WTC11 (cell line): ENCODE measurements at regions not wholly inside any gene's neighbourhood (a gene's known extent, or its start where the extent isn't known, plus 50 kb on each side); places are given as distances from the start of the nearest gene placed in this dataset.

Source experiments
- ATAC-seq: fragments of 200-7000 bp; cut with Tn5 transposase; 2 replicates; pipeline ENCODE4 v1.10.0; 2021; ENCODE audit warnings: mild to moderate bottlenecking, moderate library complexity
- CTCF ChIA-PET: fragments of 300-600 bp; sonication (Branson Sonifier 250); formaldehyde crosslinking; loops from one replicate; lab custom pipeline; 2021; ENCODE audit warnings: antibody characterized with exemption; lab: Charles Lee
- POLR2A ChIA-PET: fragments of 350-600 bp; sonication (Branson Sonifier 250); formaldehyde crosslinking; loops from one replicate; lab custom pipeline; 2021; ENCODE audit warnings: antibody characterized with exemption; lab: Charles Lee
- DNase-seq: peaks from one replicate; pipeline ENCODE4 v3.0.0; 2021; ENCODE audit warnings: low spot score
- H3K27ac Mint-ChIP-seq: 2 replicates; pipeline ENCODE4 v1.8.0; 2021; ENCODE audit warnings: mixed read lengths
- H3K27me3 Mint-ChIP-seq: 2 replicates; pipeline ENCODE4 v1.8.0; 2021; ENCODE audit warnings: low read depth, mild to moderate bottlenecking, moderate library complexity, mixed read lengths
- H3K36me3 Mint-ChIP-seq: 2 replicates; pipeline ENCODE4 v1.8.0; 2021; ENCODE audit warnings: mixed read lengths
- H3K4me1 Mint-ChIP-seq: 2 replicates; pipeline ENCODE4 v1.8.0; 2022; ENCODE audit warnings: mixed read lengths
- H3K4me3 Mint-ChIP-seq: 2 replicates; pipeline ENCODE4 v1.8.0; 2021; ENCODE audit warnings: mild to moderate bottlenecking, moderate library complexity, mixed read lengths
- H3K9me3 Mint-ChIP-seq: 2 replicates; pipeline ENCODE4 v1.8.0; 2021; ENCODE audit warnings: mixed read lengths
- ATF3 ChIP-seq: sonication (generic); formaldehyde crosslinking; conservative IDR thresholded peaks from 2 replicates; pipeline ENCODE4 v1.8.1; 2022; ENCODE audit warnings: mild to moderate bottlenecking, missing genetic modification reagents
- ATF6 ChIP-seq: sonication (generic); formaldehyde crosslinking; IDR thresholded peaks from 2 replicates; pipeline ENCODE4 v1.8.1; 2023; ENCODE audit warnings: mild to moderate bottlenecking, missing genetic modification reagents
- CREM ChIP-seq: sonication (generic); formaldehyde crosslinking; IDR thresholded peaks from 2 replicates; pipeline ENCODE4 v1.8.1; 2022; ENCODE audit warnings: mild to moderate bottlenecking, missing genetic modification reagents, moderate library complexity
- ETV6 ChIP-seq: sonication (generic); formaldehyde crosslinking; IDR thresholded peaks from 2 replicates; pipeline ENCODE4 v1.8.1; 2022; ENCODE audit warnings: mild to moderate bottlenecking, missing genetic modification reagents
- GRHL2 ChIP-seq: fragments of 250-450 bp; sonication (Bioruptor Pico); IDR thresholded peaks from 2 replicates; pipeline ENCODE4 v1.8.0; 2022; ENCODE audit warnings: mild to moderate bottlenecking, moderate library complexity; ENCODE audit not compliant: insufficient replicate concordance, severe bottlenecking
- MYBL2 ChIP-seq: sonication (generic); formaldehyde crosslinking; IDR thresholded peaks from 2 replicates; pipeline ENCODE4 v1.8.1; 2023; ENCODE audit warnings: mild to moderate bottlenecking, moderate library complexity, missing genetic modification reagents
- NFYB ChIP-seq: sonication (generic); formaldehyde crosslinking; conservative IDR thresholded peaks from 2 replicates; pipeline ENCODE4 v1.8.0; 2022; ENCODE audit warnings: low read depth, missing genetic modification reagents
- PRRX2 ChIP-seq: fragments of 250-450 bp; sonication (Bioruptor Pico); IDR thresholded peaks from 2 replicates; pipeline ENCODE4 v1.8.0; 2021; ENCODE audit warnings: mild to moderate bottlenecking
- RELA ChIP-seq: sonication (generic); formaldehyde crosslinking; IDR thresholded peaks from 2 replicates; pipeline ENCODE4 v1.8.1; 2022; ENCODE audit warnings: missing genetic modification reagents, mild to moderate bottlenecking, borderline replicate concordance
- RORB ChIP-seq: fragments of 250-450 bp; sonication (Bioruptor Pico); IDR thresholded peaks from 2 replicates; pipeline ENCODE4 v1.9.0; 2021; ENCODE audit warnings: mild to moderate bottlenecking
- TEAD4 ChIP-seq: sonication (generic); formaldehyde crosslinking; IDR thresholded peaks from 2 replicates; pipeline ENCODE4 v1.8.0; 2022; ENCODE audit warnings: mild to moderate bottlenecking, missing genetic modification reagents
- TP53 ChIP-seq: sonication (generic); formaldehyde crosslinking; IDR thresholded peaks from 2 replicates; pipeline ENCODE4 v1.8.1; 2023; ENCODE audit warnings: mild to moderate bottlenecking, missing genetic modification reagents
- USF2 ChIP-seq: sonication (generic); formaldehyde crosslinking; IDR thresholded peaks from 2 replicates; pipeline ENCODE4 v1.8.1; 2023; ENCODE audit warnings: mild to moderate bottlenecking, missing genetic modification reagents, moderate library complexity
- TF ChIP-seq, protein P1 (sequence below): sonication (generic); formaldehyde crosslinking; IDR thresholded peaks from 2 replicates; pipeline ENCODE4 v1.8.1; 2022; ENCODE audit warnings: mild to moderate bottlenecking, missing genetic modification reagents, moderate library complexity, borderline replicate concordance
- TF ChIP-seq, protein P2 (sequence below): sonication (generic); formaldehyde crosslinking; IDR thresholded peaks from 2 replicates; pipeline ENCODE4 v1.8.0; 2023; ENCODE audit warnings: missing genetic modification reagents
- TF ChIP-seq, protein P3 (sequence below): sonication (generic); formaldehyde crosslinking; IDR thresholded peaks from 2 replicates; pipeline ENCODE4 v1.8.1; 2023; ENCODE audit warnings: mild to moderate bottlenecking, missing genetic modification reagents, moderate library complexity
- TF ChIP-seq, protein P4 (sequence below): sonication (generic); formaldehyde crosslinking; IDR thresholded peaks from 2 replicates; pipeline ENCODE4 v1.8.0; 2022; ENCODE audit warnings: mild to moderate bottlenecking, missing genetic modification reagents

- TF ChIP-seq TP53 (CRISPR knock-in tag) = no peak
- no peak for TF ChIP-seq ATF3 (CRISPR knock-in tag)
- no peak for TF ChIP-seq PRRX2 (CRISPR knock-in tag)
- no peak for TF ChIP-seq GRHL2 (CRISPR knock-in tag)
- TF ChIP-seq MYBL2 (CRISPR knock-in tag) = no peak
- TF ChIP-seq CREM = no peak
- TF ChIP-seq USF2 (CRISPR knock-in tag) = no peak
- no peak for TF ChIP-seq RELA (CRISPR knock-in tag)
- no peak for TF ChIP-seq ATF6
- TF ChIP-seq, protein P1, sequence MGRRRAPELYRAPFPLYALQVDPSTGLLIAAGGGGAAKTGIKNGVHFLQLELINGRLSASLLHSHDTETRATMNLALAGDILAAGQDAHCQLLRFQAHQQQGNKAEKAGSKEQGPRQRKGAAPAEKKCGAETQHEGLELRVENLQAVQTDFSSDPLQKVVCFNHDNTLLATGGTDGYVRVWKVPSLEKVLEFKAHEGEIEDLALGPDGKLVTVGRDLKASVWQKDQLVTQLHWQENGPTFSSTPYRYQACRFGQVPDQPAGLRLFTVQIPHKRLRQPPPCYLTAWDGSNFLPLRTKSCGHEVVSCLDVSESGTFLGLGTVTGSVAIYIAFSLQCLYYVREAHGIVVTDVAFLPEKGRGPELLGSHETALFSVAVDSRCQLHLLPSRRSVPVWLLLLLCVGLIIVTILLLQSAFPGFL (CRISPR knock-in tag) = no peak
Measured at GRCh38 chr22:49444781-49445180, 382.9 kb downstream of the BRD1 start (continued).

DNA sequence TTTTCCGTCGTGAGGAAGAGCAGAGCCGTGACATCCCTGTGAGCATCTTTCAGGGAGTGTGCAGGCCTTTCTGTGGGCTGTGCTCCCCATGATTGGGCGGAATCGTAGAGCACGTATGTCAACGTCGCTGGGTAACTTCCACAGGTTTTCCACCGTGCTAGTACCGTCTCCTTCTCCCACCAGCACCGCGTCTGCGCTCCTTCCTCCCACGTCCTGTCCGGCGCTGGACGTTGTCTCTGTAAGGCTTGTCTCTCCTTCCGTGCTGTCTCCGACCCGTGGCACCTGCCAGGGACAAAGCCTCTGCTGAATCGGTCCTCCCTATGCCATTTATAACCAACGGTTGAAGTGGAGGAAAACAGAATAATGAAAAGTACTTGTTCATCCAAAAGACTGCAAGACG is 386.7 kb downstream of the BRD1 start:
- ATAC-seq (no peak), DNase-seq (no peak)
- ChIA-PET POLR2A (no interaction called here), CTCF (no interaction called here)
- no peak overlapping the region for H3K4me3 Mint-ChIP-seq
- peaks cover 11% of the 10 kb centered on the region for H3K27me3 Mint-ChIP-seq
- H3K4me1 Mint-ChIP-seq = no peaks in the 10 kb centered on the region
- no peak overlapping the region for H3K27ac Mint-ChIP-seq
- H3K9me3 Mint-ChIP-seq = no peaks in the 10 kb centered on the region
- TF ChIP-seq ETV6 (CRISPR knock-in tag) (no peak), RORB (CRISPR knock-in tag) (no peak), GRHL2 (CRISPR knock-in tag) (no peak)
- TF ChIP-seq, protein P2, sequence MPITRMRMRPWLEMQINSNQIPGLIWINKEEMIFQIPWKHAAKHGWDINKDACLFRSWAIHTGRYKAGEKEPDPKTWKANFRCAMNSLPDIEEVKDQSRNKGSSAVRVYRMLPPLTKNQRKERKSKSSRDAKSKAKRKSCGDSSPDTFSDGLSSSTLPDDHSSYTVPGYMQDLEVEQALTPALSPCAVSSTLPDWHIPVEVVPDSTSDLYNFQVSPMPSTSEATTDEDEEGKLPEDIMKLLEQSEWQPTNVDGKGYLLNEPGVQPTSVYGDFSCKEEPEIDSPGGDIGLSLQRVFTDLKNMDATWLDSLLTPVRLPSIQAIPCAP (CRISPR knock-in tag) = no peak
- TF ChIP-seq, protein P3, sequence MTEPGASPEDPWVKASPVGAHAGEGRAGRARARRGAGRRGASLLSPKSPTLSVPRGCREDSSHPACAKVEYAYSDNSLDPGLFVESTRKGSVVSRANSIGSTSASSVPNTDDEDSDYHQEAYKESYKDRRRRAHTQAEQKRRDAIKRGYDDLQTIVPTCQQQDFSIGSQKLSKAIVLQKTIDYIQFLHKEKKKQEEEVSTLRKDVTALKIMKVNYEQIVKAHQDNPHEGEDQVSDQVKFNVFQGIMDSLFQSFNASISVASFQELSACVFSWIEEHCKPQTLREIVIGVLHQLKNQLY (CRISPR knock-in tag) = no peak
- TF ChIP-seq, all 79 proteins: peak for 0
- no peaks in the 10 kb centered on the region for H3K36me3 Mint-ChIP-seq

DNA sequence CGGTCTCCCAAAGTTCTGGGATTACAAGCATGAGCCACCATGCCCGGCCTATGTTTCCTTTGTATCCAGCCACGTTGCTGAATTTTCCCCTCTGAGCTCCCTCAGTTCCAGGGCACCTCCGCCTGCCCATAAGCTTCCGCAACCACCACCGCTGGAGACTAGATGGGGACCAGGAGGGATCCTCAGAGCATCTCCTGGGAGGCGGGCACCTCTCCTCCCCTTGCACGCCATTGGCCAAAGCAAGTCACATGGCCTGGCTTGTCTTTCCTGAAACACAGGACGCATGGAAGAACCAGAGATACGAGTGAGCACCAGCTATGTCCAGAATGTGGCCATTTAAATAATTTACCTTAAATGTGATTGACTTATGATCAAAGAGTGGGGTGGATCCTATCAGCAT is 388.3 kb downstream of the BRD1 start:
- ChIA-PET CTCF (no interaction called here), POLR2A (no interaction called here)
- ATAC-seq (no peak), DNase-seq (no peak)
- no peaks in the 10 kb centered on the region for H3K4me1 Mint-ChIP-seq
- peaks cover under 1% of the 10 kb centered on the region for H3K27me3 Mint-ChIP-seq
- H3K27ac Mint-ChIP-seq = no peak overlapping the region
- no peaks in the 10 kb centered on the region for H3K9me3 Mint-ChIP-seq
- H3K36me3 Mint-ChIP-seq = no peaks in the 10 kb centered on the region
- H3K4me3 Mint-ChIP-seq = no peak overlapping the region
- TF ChIP-seq TEAD4 (CRISPR knock-in tag) (no peak), NFYB (peak; percentile 84), USF2 (CRISPR knock-in tag) (peak; percentile 89)
- TF ChIP-seq, protein P4, sequence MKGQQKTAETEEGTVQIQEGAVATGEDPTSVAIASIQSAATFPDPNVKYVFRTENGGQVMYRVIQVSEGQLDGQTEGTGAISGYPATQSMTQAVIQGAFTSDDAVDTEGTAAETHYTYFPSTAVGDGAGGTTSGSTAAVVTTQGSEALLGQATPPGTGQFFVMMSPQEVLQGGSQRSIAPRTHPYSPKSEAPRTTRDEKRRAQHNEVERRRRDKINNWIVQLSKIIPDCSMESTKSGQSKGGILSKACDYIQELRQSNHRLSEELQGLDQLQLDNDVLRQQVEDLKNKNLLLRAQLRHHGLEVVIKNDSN = peak; percentile 76
